Gastrocnemius medialis (tissue), 4 donors: ENCODE measurements at regions not wholly inside any gene's neighbourhood (a gene's known extent, or its start where the extent isn't known, plus 50 kb on each side); places are given as distances from the start of the nearest gene placed in this dataset.

Source experiments
- CTCF ChIP-seq, 5 experiments: fragments of 450-650 bp in 3 of 5; fragments of 200-600 bp in 2 of 5; sonication (generic) in 2 of 5; IDR thresholded peaks in 4 of 5; conservative IDR thresholded peaks in 1 of 5; 1 replicate in 4 of 5; 2 replicates in 1 of 5; pipeline ENCODE4 v1.5.1; 2016 to 2019; ENCODE audit warnings: antibody characterized with exemption in 5 of 5, mild to moderate bottlenecking in 3 of 5, moderate library complexity in 3 of 5
- POLR2A ChIP-seq, 2 donors: fragments of 450-650 bp; IDR thresholded peaks; one replicate each; pipeline ENCODE4 v1.6.1; 2017; ENCODE audit warnings: antibody characterized with exemption in 2 of 2, mild to moderate bottlenecking in 2 of 2, moderate library complexity in 2 of 2

DNA sequence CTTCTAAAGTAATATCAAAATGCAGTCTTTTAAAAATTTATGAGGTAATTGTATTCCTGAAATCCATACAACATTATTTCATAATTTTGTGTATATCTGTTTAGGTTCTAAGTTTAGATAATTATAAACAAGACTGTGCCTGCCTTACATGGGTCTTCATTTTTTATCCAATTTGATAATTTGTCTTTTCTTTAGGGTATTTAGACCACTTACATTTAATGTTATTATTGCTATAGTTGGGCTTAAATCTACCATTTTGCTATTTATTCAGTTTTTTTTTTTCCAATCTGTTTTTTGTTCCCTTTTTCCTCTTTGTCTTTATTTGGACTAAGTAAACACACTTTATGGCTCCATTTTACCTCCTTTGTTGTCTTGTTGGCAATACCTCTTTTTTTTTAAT lies 312.5 kb upstream of the MEX3C start:
- TF ChIP-seq CTCF (IDR thresholded peaks at IDR 0.05 in 4 of 5, conservative IDR thresholded peaks at IDR 0.05 in 1 of 5) (no peak), POLR2A (IDR thresholded peaks at IDR 0.05) (no peak)
